ENCODE measurements at regions not wholly inside any gene's neighbourhood (a gene's known extent, or its start where the extent isn't known, plus 50 kb on each side); places are given as distances from the start of the nearest gene placed in this dataset.

DNA sequence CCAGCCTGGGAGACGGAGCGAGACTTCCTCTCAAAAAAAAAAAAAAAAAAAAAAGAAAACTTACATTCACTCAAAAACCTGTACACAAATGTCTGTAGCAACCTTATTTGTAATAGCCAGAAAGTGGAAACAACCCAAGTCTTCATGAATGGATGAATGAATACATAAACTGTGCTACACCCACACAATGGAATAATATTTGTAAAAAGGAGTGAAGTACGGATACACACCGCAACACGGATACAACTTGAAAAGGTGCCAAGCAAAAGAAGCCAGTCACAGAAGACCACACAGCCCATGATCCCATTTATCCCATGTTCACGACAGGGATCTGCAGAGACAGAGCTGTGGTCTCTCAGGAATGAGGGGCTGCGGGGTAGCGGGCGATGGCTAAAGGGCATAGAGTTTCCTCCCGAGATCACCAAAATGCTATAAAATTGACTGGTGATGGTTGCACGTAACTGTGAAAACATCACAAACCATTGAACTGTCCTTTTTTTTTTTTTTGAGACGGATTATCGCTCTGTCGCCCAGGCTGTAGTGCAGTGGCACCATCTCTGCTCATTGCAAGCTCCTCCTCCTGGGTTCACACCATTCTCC is 76.2 kb upstream of the COL5A1 start:
- no peaks in the 10 kb centered on the region for H3K36me3 ChIP-seq
- TF ChIP-seq POLR2A (IDR thresholded peaks at IDR 0.05) (no peak), CTCF (IDR thresholded peaks at IDR 0.05) (no peak)
- H3K27me3 ChIP-seq = no peaks in the 10 kb centered on the region
- H3K9me3 ChIP-seq = no peaks in the 10 kb centered on the region
- no peak overlapping the region for H3K4me3 ChIP-seq (replicated peaks in 1 of 3)
- DNase-seq = no peak
- no peaks in the 10 kb centered on the region for H3K4me1 ChIP-seq
- no peak overlapping the region for H3K27ac ChIP-seq
- intact Hi-C loops (cut with DNase I) = no loop called here
- WGBS, 2 donors = 92 to 93% methylated on average over 14 of the region's 14 CpGs

DNA sequence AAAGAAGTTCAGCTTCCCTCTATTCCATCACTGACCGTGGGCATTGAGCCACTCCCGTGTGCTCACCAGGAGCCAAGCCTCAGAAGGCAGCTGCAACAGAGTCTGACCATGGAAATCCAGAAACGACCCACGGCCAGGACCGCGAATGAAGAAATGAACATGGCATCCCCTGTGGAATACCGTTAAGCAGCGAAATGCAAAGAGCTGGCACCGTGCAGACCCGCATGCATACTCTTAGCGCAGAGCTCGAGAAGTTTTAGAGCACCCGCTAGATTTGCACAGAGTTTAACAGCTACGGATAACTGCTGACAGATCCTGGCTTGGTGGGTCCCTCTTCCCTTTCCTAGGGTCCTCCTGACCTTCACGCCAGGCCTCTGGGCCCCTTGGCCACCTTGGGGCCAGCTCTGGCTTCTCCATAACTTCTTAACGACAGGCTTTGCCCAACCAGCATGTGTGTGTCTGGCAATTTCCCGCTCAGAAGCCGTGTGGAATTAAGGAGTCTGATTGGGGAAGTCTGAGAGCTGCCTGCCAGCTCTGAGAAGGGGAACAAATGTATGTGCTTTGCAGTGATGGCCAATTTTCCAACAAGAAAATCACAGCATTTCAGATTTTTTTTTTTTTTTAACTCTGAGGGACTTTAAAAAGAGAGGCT is 75.3 kb upstream of the COL5A1 start:
- Histone ChIP-seq H3K27ac (no peak overlapping the region), H3K27me3 (no peaks in the 10 kb centered on the region), H3K36me3 (no peaks in the 10 kb centered on the region), H3K9me3 (no peaks in the 10 kb centered on the region), H3K4me1 (no peaks in the 10 kb centered on the region), H3K4me3 (replicated peaks in 1 of 3) (no peak overlapping the region)
- intact Hi-C loops (cut with DNase I) = no loop called here
- no peak for DNase-seq
- 89 to 92% methylated on average over 18 of the region's 18 CpGs for WGBS, 2 donors
- no peak for TF ChIP-seq POLR2A (IDR thresholded peaks at IDR 0.05)
- TF ChIP-seq CTCF (IDR thresholded peaks at IDR 0.05) = no peak

DNA sequence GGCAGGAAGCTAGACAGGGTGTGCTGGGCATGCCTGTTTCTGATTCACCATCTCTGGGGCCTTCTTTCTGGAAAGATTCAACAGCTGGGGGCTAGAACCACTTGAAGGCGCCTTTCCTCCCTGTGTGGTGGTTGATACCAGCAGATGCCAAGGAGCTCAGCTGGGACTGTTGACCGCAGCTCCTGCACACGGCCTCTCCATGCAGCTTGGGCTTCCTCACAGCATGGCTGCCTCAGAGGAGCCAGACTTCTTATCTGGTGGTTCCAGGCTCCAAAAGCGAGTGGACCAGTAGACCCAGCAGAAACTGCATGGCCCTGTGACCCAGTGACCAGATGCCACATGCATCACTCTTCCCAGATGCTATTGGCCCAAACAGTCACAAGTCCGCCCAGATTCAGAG is 74.7 kb upstream of the COL5A1 start:
- DNase-seq = no peak
- intact Hi-C loops (cut with DNase I) = no loop called here
- TF ChIP-seq POLR2A (IDR thresholded peaks at IDR 0.05) (no peak), CTCF (IDR thresholded peaks at IDR 0.05) (no peak)
- H3K27me3 ChIP-seq = no peaks in the 10 kb centered on the region
- H3K4me1 ChIP-seq = no peaks in the 10 kb centered on the region
- H3K9me3 ChIP-seq = no peaks in the 10 kb centered on the region
- no peaks in the 10 kb centered on the region for H3K36me3 ChIP-seq
- WGBS, 2 donors = 98 to 99% methylated on average over 5 of the region's 5 CpGs
- no peak overlapping the region for H3K4me3 ChIP-seq (replicated peaks in 1 of 3)
- H3K27ac ChIP-seq = no peak overlapping the region

DNA sequence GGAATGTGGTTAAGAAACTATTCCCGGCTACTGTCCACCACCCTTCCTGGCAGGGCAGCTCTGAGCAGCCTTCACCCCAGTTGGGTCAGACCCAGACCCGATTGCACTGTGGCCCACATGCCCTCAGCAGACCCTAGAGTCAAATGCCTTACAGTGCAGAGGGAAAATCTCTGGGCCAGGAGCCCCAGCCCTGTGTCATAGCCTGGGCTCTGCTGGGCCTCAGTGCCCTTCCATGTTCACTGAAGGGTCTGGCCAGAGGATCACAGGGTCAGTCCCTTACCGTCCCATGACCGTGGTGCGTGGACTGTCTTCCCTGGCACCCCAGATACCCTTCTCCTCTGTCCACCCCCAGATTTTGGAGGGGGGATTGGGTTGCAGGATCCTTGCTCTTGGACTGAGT is 73.5 kb upstream of the COL5A1 start:
- intact Hi-C loops (cut with DNase I) = no loop called here
- DNase-seq = no peak
- TF ChIP-seq POLR2A (IDR thresholded peaks at IDR 0.05) = no peak
- TF ChIP-seq CTCF (IDR thresholded peaks at IDR 0.05) = no peak
- 87% methylated on average over 5 of the region's 5 CpGs for WGBS, 2 donors
- Histone ChIP-seq H3K9me3 (no peaks in the 10 kb centered on the region), H3K27me3 (no peaks in the 10 kb centered on the region), H3K36me3 (no peaks in the 10 kb centered on the region), H3K4me1 (no peaks in the 10 kb centered on the region), H3K4me3 (replicated peaks in 1 of 3) (no peak overlapping the region), H3K27ac (no peak overlapping the region)

DNA sequence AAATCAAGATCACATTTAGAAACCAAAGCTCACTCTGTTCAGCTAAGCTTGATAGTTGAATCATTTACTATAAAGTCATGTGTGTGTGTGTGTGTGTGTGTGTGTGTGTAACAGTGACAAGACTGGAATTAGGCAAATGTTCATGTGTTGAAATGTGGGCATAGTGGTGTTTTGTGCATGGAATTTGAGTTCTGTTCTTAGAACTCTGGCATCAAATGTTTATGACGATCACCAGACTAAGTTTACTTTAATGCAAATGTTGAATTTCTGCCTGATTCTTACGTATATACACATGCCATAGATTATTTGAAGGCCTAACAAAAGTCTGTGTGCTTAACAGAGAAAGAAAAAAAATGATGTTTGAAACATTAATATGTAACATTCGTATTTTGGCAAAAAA is 72.8 kb upstream of the COL5A1 start:
- TF ChIP-seq POLR2A (IDR thresholded peaks at IDR 0.05) (no peak), CTCF (IDR thresholded peaks at IDR 0.05) (no peak)
- WGBS, 2 donors = 82 to 93% methylated on average over 3 of the region's 3 CpGs
- no peak for DNase-seq
- no peaks in the 10 kb centered on the region for H3K4me1 ChIP-seq
- intact Hi-C loops (cut with DNase I) = no loop called here
- H3K27ac ChIP-seq = no peak overlapping the region
- H3K9me3 ChIP-seq = no peaks in the 10 kb centered on the region
- no peaks in the 10 kb centered on the region for H3K27me3 ChIP-seq
- H3K36me3 ChIP-seq = no peaks in the 10 kb centered on the region
- no peak overlapping the region for H3K4me3 ChIP-seq (replicated peaks in 1 of 3)

All from thyroid gland (tissue), 4 donors.